ENCODE measurements at regions not wholly inside any gene's neighbourhood (a gene's known extent, or its start where the extent isn't known, plus 50 kb on each side); places are given as distances from the start of the nearest gene placed in this dataset.

- TF ChIP-seq CTCF (IDR thresholded peaks at IDR 0.05; ENCODE audit: borderline replicate concordance, extremely low read depth, low read length, poor library complexity, severe bottlenecking) (no peak), EZH2 (IDR thresholded peaks at IDR 0.05; ENCODE audit: borderline replicate concordance, low read depth, low read length, severe bottlenecking) (no peak)
Measured at GRCh38 chr5:12177225-12177624, 273.0 kb upstream of the CTNND2 start.
